ENCODE measurements at regions not wholly inside any gene's neighbourhood (a gene's known extent, or its start where the extent isn't known, plus 50 kb on each side); places are given as distances from the start of the nearest gene placed in this dataset.

DNA sequence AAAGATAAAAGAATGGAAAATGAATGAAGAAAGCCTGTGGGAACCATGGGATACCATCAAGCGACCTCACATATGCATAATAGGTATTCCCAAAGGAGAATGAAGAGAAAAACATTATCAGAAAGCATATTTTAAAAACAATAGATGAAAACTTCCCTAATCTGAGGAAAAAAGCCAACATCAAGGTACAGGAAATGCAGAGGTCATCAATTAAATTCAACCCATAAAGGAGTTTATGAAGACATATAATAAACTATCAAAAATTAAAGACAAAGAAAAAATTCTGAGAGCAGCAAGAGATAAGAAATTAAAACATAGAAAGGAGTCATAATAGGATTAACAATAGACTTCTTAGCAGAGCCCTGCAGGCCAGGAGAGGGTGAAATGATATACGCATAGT lies 397.5 kb downstream of the GPM6A start:
- TF ChIP-seq L3MBTL2 (conservative IDR thresholded peaks at IDR 0.05) (no peak), LEF1 (IDR thresholded peaks at IDR 0.05; ENCODE audit: borderline replicate concordance) (no peak), ELF4 (IDR thresholded peaks at IDR 0.05) (no peak), SP1 (IDR thresholded peaks at IDR 0.05) (no peak), BHLHE40 (IDR thresholded peaks at IDR 0.05; ENCODE audit: borderline replicate concordance) (no peak)
